Fibroblast of lung (primary cell): ENCODE measurements at regions not wholly inside any gene's neighbourhood (a gene's known extent, or its start where the extent isn't known, plus 50 kb on each side); places are given as distances from the start of the nearest gene placed in this dataset.

Source experiments
- EZH2 ChIP-seq: IDR thresholded peaks from 2 replicates; pipeline ENCODE4 v1.5.1; 2012; ENCODE audit warnings: low read length, control low read depth, mild to moderate bottlenecking; ENCODE audit errors: missing control alignments
- TF ChIP-seq, protein P1 (sequence below), 2 donors: IDR thresholded peaks in 1 of 2; conservative IDR thresholded peaks in 1 of 2; 1 replicate in 1 of 2; 2 replicates in 1 of 2; pipeline ENCODE4 v1.5.1; 2011 to 2012; ENCODE audit warnings: low read length in 2 of 2, control low read depth in 1 of 2, inconsistent platforms in 1 of 2, low read depth in 1 of 2, mild to moderate bottlenecking in 1 of 2

- TF ChIP-seq, protein P1, sequence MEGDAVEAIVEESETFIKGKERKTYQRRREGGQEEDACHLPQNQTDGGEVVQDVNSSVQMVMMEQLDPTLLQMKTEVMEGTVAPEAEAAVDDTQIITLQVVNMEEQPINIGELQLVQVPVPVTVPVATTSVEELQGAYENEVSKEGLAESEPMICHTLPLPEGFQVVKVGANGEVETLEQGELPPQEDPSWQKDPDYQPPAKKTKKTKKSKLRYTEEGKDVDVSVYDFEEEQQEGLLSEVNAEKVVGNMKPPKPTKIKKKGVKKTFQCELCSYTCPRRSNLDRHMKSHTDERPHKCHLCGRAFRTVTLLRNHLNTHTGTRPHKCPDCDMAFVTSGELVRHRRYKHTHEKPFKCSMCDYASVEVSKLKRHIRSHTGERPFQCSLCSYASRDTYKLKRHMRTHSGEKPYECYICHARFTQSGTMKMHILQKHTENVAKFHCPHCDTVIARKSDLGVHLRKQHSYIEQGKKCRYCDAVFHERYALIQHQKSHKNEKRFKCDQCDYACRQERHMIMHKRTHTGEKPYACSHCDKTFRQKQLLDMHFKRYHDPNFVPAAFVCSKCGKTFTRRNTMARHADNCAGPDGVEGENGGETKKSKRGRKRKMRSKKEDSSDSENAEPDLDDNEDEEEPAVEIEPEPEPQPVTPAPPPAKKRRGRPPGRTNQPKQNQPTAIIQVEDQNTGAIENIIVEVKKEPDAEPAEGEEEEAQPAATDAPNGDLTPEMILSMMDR (conservative IDR thresholded peaks at IDR 0.05 in 1 of 2, IDR thresholded peaks at IDR 0.05 in 1 of 2; ENCODE audit: low read depth in 1 of 2, low read length in 2 of 2) = no peak
- no peak for TF ChIP-seq EZH2
Observed at GRCh38 chr9:31071606-31072286, 1312.7 kb upstream of the ACO1 start.
